Testis (tissue), 2 donors: ENCODE measurements at regions not wholly inside any gene's neighbourhood (a gene's known extent, or its start where the extent isn't known, plus 50 kb on each side); places are given as distances from the start of the nearest gene placed in this dataset.

ENCODE experiments used
- POLR2A ChIP-seq: fragments of 450-650 bp; IDR thresholded peaks from one replicate; pipeline ENCODE4 v1.6.1; 2017; ENCODE audit warnings: antibody characterized with exemption, mild to moderate bottlenecking, moderate library complexity
- TF ChIP-seq, protein P1 (sequence below), 3 experiments: fragments of 450-650 bp in 2 of 3; fragments of 200-600 bp in 1 of 3; sonication (generic) in 1 of 3; IDR thresholded peaks; one replicate each; pipeline ENCODE4 v1.5.1; 2016 to 2019; ENCODE audit warnings: antibody characterized with exemption in 3 of 3, mild to moderate bottlenecking in 2 of 3, moderate library complexity in 1 of 3

- TF ChIP-seq POLR2A = no peak
- TF ChIP-seq, protein P1, sequence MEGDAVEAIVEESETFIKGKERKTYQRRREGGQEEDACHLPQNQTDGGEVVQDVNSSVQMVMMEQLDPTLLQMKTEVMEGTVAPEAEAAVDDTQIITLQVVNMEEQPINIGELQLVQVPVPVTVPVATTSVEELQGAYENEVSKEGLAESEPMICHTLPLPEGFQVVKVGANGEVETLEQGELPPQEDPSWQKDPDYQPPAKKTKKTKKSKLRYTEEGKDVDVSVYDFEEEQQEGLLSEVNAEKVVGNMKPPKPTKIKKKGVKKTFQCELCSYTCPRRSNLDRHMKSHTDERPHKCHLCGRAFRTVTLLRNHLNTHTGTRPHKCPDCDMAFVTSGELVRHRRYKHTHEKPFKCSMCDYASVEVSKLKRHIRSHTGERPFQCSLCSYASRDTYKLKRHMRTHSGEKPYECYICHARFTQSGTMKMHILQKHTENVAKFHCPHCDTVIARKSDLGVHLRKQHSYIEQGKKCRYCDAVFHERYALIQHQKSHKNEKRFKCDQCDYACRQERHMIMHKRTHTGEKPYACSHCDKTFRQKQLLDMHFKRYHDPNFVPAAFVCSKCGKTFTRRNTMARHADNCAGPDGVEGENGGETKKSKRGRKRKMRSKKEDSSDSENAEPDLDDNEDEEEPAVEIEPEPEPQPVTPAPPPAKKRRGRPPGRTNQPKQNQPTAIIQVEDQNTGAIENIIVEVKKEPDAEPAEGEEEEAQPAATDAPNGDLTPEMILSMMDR (IDR thresholded peaks at IDR 0.05) = no peak
Observed at GRCh38 chr15:25620466-25620865, 181.6 kb upstream of the UBE3A start.
